ENCODE measurements at regions not wholly inside any gene's neighbourhood (a gene's known extent, or its start where the extent isn't known, plus 50 kb on each side); places are given as distances from the start of the nearest gene placed in this dataset.

DNA sequence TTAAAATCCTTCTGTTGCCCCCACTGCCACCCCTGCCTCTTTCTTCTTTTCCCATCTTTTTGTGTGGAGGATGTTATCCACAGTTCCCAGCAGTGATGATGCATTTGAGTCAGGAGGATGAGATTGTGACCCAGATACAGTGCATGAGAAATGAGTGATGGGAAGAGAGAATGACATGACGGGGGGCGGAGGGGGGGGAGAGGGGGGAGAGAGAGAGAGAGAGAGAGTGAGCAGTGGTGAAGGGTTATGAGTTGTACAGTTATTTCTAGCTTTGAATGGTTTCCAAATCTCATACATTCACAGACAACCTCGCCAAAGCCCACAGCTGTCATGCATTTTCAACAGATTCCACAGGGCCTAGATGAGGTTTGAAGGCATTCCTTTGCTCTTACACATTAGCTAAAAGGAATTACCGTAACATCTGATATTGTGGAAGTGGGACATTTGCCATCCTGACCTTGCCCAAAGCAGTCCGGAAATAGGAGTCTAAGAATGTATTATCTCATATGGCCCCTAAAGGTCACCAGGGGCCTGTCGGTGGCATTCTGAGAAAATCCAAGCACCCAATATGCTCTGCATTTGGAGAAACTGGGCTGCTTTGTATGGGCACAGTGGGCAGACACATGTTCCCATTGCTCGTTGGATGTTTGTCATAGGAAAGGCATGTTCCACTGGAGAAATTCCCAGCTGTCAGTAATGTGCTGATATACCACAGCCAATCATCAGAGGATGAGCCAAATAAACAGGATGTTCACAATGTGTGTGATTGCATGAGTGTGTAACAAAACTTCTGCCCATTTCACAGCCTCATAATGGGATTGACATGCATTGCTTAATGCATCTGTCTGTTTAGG, 435.8 kb downstream of the SPRY1 start:
- DNase-seq (ENCODE audit: low read depth in 1 of 2, low spot score in 1 of 2): no peak

DNA sequence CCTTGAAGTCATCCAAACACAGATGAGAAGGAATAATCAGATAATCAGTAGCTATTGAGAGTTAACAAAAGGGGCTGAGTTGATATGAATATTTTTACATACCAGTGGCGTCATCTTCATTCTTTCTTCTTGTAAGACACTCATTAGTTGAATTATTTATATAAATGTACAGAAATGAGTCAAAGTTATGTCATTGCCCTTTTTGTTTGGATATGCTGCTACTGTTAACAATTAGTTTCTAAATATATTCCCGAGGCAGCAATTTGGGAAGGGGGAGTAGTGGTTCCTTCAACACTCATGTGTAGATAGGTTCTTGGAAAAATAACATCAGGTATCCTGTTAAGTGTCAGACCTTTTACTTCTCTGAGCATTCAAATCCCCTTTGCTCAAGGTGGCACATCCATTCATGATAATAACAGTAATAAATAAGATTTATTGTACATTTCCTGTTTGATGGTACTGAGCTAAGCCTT, 436.6 kb downstream of the SPRY1 start:
- no peak for DNase-seq (ENCODE audit: low read depth in 1 of 2, low spot score in 1 of 2)

DNA sequence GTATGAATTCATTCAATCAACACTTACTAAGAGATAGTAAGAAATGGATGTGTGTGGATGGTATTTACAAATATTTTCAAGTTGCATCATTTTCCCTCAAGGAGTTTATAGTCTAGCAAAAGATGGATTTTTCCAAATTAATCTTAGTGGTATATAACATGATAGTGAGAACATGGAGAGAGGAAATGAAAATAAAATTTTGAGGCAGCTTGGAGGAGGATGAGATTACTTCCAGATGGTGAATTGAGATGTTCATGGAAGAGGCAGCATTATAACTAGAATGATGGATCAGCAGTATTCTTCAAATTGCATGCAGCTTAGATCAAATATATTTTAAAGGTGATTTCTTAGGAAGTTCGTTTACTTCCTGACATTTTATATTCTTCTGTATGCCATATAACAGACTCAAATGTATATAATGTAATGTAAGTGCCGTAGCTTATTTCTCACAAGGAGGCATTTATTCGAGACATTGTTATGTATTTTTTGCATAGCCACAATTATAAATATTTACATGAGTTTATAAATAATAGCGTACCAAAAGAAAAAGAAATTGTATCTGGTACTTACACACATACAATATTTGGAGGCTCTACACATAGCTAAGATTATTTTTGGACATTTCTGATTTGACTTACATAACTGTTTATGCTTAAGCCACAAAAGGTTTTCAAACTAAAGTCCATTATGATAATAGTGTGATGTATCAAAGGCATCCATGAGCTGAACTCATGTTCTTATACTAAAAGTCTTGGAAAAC, 439.4 kb downstream of the SPRY1 start:
- no peak for DNase-seq (ENCODE audit: low read depth in 1 of 2, low spot score in 1 of 2)

DNA sequence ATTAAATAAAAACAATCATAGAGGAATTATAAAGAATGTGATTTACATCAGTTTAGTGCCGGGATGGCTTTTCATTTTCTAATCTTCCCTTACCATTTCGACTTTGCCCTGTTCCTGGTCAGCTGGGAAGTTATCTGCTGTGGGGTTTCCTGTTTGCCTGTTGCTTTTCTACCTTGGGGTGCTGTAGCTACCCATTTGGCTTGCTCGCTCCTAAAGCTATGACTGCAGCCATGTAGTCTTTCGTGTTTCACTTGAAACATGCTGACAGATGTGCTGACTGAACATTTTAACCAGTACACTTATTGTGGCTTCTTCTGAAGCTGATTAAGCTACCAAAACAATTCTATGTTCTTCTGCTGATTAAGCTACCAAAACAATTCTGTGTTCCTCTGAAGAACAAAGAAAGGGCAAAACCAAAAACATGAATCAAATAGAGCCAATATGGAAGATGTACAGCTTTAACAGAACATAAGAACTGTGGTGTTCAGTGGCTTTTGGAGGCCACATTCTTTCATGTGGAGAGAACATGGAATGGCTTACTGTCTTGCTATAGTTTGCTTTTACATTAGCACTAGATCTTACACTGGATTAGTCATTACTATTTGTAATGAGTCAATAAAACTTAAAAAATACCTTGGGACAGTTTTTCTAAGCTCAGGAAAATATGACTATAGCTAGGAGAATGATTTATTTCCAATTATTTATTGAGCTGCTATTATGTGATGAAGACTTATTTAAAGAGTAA, 440.4 kb downstream of the SPRY1 start:
- DNase-seq (ENCODE audit: low read depth in 1 of 2, low spot score in 1 of 2): no peak

DNA sequence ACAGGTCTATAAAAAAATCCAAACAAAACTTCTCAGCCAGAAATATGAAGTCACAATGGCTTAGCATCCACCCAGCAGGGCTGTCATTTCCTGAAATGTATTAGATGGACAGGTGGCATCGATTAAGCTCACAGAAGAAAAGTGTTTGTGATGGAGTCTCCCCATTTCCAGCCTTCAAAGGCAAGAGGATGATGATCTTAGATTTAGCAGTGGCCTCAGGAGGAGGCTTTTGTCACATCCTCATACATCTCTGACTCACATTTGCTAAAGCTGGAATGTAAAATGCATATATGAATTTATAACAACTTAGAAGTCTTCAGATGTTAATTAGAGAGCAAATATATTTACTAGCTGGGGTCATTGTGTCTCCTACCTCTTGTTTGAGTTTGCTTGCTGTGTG, 441.9 kb downstream of the SPRY1 start:
- DNase-seq (ENCODE audit: low read depth in 1 of 2, low spot score in 1 of 2): no peak

DNA sequence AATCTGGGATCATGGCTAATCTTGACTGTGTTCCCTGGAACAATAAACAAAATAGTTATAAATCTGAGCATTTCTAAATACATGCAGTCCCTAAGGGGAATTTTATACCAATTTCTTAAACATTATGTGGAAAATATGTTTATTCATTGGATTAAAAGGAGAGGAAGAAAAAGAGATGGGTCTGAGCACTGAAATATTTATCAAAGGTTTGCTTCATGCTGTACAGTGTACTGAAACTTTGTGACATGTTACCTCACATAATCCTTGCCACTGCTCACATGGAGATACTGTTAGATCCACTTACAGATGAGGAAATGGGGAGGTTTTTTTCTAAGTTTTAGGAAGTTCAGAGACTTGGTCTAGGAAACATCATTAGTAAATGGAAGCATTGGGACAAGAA, 443.6 kb downstream of the SPRY1 start:
- DNase-seq (ENCODE audit: low read depth in 1 of 2, low spot score in 1 of 2): no peak

DNA sequence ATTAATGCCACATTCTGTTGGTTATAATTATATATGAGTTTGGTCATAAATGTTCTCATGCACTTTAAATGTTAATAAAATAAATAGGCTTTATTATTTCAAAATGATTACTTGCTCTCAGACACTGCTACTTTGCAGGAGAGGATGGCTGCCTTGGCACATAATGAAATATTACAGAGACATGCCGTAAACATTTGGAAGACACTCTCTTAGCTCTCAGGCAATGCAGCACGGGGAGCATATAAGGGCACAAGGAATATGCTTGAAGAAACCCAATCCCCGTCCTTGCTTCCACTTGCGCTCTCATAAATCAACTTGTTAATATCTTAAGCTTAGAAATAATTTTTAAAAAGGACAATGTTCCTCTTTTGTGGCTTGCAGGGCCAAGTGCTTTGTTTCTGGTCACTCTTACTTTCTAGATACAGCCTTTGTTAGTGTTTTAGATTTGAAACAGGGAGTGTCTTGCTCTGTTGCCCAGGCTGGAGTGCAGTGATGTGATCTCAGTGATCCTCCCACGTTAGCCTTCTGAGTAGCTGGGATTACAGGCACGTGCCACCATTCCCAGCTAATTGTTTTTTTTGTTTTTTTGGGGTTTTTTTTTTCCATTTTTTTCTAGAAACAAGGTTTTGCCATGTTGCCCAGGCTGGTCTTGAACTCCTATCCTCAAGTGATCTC, 445.0 kb downstream of the SPRY1 start:
- DNase-seq (ENCODE audit: low read depth in 1 of 2, low spot score in 1 of 2): no peak

DNA sequence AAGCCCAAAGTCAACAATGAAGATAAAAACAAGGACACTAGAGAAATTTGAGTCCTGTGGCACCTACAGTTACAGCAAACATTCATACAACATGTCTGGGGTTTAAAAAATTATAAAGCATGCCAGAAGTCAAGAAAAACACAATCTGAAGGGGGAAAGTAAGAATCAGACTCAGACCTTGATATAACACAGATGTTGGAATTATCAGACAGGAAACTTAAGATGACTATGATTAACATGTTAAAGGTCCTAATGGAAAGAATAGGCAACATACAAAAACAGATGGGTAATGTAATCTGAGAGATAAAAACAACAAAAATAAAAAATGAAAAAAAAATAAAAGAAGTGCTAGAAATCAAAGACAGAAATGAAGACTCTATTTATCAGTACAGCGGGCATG, 446.5 kb downstream of the SPRY1 start:
- no peak for DNase-seq (ENCODE audit: low read depth in 1 of 2, low spot score in 1 of 2)

DNA sequence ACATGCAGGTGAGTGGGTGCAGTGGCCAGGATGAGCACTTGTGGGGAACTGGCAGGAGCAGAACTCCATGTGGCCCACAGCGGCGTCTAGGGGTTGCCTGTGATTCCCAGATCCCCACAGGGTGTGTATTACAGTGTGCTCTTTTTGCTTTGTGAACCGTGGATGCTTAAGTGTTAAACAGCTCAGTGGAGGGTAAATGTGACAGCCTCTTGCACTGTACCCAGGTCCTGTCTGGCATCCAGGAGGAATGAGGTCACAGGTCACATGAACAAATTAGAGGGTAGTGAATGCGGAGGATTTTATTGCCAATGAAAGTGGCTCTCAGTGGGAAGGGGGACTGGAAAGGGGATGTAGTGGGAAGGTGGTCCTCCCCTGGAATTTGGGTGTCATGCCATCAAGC, 447.8 kb downstream of the SPRY1 start:
- no peak for DNase-seq (ENCODE audit: low read depth in 1 of 2, low spot score in 1 of 2)

DNA sequence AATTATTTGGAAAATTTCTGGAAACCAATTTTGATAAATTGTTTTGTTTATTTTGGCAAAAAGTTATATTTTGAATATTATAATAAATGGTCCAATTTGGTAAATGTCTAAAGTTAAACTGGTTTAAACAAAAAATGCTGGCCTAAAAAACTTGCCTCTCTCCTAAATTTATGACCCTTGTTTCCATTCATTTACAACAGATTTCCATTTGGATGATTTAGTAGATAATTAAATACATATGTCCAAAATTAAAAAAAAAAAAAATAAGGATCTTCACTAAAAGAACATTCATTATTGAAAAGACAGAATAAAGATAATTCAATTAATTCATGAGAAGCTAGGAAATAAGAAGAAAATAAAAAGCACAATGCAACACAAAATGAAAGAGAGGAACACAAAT, 449.5 kb downstream of the SPRY1 start:
- DNase-seq (ENCODE audit: low read depth in 1 of 2, low spot score in 1 of 2): no peak

DNA sequence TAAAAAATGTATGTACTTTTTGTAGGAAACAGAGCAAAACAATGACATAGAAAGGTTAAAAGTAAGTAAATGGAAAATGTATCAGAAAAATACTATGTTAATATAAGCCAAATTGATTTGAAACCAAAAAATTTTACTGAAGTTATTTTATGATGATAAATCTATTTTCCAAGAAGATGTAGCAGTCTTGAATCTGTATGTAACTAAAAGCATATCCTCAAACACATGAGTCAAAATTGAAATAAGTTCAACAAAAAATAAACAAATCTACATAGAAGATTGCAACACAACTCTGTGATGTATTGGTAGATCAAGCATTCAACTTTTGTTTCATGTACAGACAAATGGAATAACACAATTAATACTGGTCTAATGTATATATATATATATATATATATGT, 450.0 kb downstream of the SPRY1 start:
- DNase-seq (ENCODE audit: low read depth in 1 of 2, low spot score in 1 of 2): no peak

DNA sequence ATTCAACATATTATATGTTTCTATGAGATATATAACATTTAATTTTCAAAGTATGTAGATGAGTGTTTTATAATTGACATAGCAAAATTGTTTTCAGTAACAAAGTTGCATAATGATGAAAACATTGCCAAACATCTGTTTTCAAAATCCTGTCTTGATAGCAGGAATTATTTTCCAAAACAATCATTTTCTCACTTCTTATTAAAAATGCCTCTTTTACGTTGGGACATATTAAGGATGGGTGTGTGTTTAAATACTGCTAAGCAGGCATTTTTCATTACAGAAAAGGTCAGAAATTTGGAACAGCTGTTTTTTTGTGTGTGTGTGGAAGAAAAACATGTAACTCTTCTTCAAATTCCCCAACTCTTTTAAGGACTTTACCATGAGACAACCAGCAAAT, 452.0 kb downstream of the SPRY1 start:
- no peak for DNase-seq (ENCODE audit: low read depth in 1 of 2, low spot score in 1 of 2)

DNA sequence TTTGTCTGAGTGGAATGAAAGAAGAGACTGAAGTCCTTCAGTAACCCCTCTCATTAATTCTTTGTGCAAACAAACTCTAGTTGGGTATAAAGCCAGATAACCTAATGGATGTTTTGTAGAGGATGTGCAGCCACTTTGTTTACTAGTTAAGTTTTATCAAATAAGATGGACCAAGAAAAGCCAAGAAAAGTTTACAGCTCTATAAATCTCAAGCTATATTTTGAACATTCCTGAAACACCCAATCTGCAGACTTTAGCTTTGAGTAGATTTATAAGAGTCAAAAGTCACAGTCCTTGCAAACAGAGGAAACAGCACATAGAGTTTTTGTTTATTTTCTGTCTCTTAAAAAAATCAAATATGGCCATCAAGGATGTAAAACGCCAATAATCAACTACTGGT, 452.9 kb downstream of the SPRY1 start:
- DNase-seq (ENCODE audit: low read depth in 1 of 2, low spot score in 1 of 2): no peak

DNA sequence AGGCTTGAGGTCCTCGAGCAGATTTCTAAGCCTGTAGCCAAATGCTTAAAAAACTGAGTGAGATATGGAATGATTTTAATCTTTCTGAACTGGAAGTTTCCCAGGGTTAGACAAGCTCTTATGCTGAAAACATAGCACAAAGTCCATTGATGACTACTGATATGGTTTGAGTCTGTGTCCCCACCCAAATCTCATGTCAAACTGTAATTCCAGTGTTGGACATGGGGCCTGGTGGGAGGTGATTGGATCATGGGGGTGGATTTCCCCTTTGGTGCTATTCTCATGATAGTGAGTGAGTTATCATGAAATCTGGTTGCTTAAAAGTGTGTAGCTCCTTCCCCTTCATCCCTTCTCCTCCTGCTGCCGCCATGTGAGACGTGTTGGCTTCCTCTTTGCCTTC, 454.9 kb downstream of the SPRY1 start:
- no peak for DNase-seq (ENCODE audit: low read depth in 1 of 2, low spot score in 1 of 2)

DNA sequence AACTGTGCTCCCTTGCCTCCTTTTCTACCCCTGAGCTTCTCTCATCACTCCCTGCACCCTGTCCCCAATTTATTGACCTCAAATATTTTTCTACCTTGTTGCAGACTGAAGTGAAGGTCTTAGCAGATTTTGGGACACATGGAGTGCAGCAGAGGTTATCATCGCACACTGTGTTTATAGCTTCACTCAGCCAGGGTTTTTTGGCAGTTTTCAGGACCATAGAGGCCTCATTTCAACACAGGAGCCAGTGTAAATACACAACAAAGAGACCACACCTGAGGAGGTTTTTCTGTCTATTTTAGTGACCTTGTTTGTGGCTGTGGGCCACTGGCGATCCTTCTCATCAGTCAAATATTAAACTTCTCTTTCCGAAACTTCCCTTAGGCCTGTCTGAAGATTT, 457.1 kb downstream of the SPRY1 start:
- no peak for DNase-seq (ENCODE audit: low read depth in 1 of 2, low spot score in 1 of 2)

DNA sequence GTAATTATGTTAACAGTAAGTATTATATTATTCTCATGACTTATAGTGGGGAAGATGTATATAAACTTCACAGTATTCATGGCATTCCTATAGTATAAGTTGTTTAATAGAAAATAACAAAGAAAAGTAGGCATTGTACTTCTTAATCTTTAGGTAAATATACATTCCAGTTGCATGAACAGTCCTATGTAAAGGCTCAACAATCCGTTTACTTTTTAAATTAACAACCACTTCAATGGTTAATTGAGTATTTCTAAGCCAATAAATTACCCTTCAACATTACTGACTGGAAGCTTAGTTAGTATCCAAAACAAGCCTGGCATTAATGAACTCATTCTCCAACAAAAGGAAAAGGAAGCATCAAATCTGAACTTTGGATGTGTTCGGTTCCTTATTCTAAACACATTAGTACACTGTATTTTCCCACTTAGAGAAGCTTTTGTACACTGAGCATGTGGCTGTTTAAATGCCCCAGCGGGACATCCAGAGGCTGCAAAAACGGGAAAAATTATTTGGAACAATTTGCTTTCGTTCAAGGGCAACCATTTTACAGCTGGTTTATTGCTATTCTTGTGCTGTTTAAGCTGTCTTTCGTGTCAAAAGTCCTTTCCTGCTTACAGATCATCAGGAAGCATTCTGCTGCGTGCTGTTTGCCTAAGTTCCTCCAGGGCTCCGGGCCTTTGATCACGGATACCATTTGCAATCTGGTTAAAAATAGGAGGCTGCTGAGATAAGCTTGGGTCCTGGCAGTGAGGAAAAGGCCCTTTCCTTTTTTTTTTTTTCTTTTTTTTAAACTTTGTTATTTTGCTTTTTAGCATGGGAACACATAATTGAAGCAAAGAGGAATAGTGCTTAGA, 460.3 kb downstream of the SPRY1 start:
- DNase-seq (ENCODE audit: low read depth in 1 of 2, low spot score in 1 of 2): no peak

DNA sequence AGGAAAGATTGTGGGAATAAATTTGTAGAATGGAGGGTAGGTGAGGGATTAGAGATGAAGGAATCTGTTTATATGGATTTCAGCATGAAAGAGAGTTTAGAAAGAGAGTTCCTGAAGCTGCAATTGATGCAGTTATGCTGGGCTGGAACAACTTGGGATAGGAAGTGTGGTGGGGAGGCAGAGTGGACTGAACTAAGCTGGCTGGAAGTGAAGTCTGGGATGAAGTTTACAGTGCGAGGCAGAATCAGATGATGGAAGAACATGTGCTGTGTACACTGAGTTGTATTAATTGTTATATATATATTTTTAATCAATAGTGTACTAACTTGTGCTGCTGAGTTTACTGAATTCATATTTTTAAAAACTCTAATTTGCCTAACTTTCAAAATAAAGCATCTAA, 461.9 kb downstream of the SPRY1 start:
- no peak for DNase-seq (ENCODE audit: low read depth in 1 of 2, low spot score in 1 of 2)

DNA sequence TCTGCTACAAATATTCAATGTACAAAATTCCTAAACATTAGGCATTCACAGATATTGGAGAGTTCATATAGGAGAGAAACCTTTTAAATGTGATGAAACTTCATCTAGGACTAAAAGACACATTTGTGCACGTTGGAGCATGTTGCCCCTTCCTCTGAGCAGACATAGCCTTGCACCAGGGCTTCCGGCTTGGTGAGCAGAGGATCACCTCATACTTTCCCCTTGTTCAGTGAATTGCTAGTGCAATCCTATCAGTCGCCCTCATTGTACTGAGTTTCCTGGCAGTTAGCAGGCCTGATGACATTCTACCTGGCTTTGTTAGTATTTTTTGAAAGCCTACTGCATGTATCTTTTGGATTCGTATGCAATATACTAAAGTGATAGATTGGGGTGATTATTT, 466.2 kb downstream of the SPRY1 start:
- DNase-seq (ENCODE audit: low read depth in 1 of 2, low spot score in 1 of 2): no peak

DNA sequence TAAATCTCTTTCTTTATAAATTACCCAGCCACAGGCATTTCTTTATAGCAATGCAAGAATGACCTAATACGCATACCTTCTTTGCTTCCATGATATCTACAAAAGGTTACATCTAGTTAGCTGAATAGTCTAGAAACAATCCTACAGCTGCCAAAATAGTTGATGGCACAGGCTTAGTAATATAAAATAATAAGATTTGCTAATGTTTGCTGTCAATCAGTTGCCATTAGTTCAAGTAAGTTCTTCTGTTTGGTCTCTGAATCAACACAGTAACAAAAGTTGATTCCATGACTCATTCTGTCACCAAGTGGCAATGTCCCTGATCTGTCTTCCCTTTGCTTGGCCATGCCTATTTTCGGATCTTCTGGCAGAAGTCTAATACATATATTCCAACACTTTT, 470.2 kb downstream of the SPRY1 start:
- no peak for DNase-seq (ENCODE audit: low read depth in 1 of 2, low spot score in 1 of 2)

DNA sequence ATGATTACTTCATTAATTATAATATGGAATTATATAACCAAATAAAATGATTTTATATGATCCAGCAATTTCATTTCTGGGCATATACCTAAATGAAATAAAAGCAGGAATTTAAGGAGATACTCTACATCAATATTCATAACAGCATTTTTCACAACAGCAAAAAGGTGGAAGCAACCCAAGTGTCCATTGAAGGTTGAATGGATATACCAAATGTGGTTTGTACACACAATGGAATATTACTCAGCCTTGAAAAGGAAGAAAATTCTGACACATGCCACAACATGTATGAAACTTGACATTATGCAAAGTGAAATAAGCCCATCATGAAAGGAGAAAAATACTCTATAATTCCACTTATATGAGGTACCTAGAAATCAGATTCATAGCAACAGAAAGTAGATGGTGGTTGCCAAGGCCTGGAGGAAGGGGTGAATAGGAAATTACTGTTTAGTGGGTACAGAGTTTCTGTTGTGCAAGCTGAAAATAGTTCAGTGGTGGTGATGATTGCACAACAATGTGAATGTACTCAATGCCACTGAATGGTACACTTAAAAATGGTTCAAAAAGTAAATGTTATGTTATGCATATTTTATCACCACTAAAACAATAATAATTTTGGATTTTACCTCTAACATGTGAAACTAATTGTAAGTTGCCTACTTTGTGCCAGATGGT, 471.5 kb downstream of the SPRY1 start:
- no peak for DNase-seq (ENCODE audit: low read depth in 1 of 2, low spot score in 1 of 2)
